Eye (tissue), 1 donor: ENCODE measurements at regions not wholly inside any gene's neighbourhood (a gene's known extent, or its start where the extent isn't known, plus 50 kb on each side); places are given as distances from the start of the nearest gene placed in this dataset.

ENCODE experiments used
- DNase-seq: peaks from one replicate; pipeline ENCODE4 v3.0.0-alpha.2; 2015

- DNase-seq: no peak
Observed at GRCh38 chr3:102605153-102605552, 170.3 kb downstream of the ZPLD1 start.

- DNase-seq: no peak
Observed at GRCh38 chr3:102608875-102609274, 174.1 kb downstream of the ZPLD1 start.

GRCh38 chr3:102614021-102614569 lies 179.3 kb downstream of the ZPLD1 start:
- no peak for DNase-seq

- no peak for DNase-seq
Observed at GRCh38 chr3:102614585-102614984, 179.8 kb downstream of the ZPLD1 start.

- no peak for DNase-seq
Observed at GRCh38 chr3:102617381-102617780, 182.6 kb downstream of the ZPLD1 start.

GRCh38 chr3:102619361-102619760 lies 184.5 kb downstream of the ZPLD1 start:
- DNase-seq: no peak

- DNase-seq: no peak
Observed at GRCh38 chr3:102629943-102630342, 195.1 kb downstream of the ZPLD1 start.

- no peak for DNase-seq
Observed at GRCh38 chr3:102630531-102630930, 195.7 kb downstream of the ZPLD1 start.

- DNase-seq: no peak
Observed at GRCh38 chr3:102643546-102643945, 208.7 kb downstream of the ZPLD1 start.

GRCh38 chr3:102646557-102646956 lies 211.7 kb downstream of the ZPLD1 start:
- no peak for DNase-seq

GRCh38 chr3:102660653-102661052 lies 225.8 kb downstream of the ZPLD1 start:
- DNase-seq: no peak

GRCh38 chr3:102661707-102662497 lies 227.1 kb downstream of the ZPLD1 start:
- DNase-seq: no peak

- no peak for DNase-seq
Observed at GRCh38 chr3:102662498-102662772, 227.6 kb downstream of the ZPLD1 start.

GRCh38 chr3:102664126-102664525 lies 229.3 kb downstream of the ZPLD1 start:
- DNase-seq: no peak

- DNase-seq: no peak
Observed at GRCh38 chr3:102665183-102665582, 230.4 kb downstream of the ZPLD1 start.

GRCh38 chr3:102668247-102668646 lies 233.4 kb downstream of the ZPLD1 start:
- DNase-seq: no peak

- DNase-seq: no peak
Observed at GRCh38 chr3:102670986-102671385, 236.2 kb downstream of the ZPLD1 start.

- DNase-seq: no peak
Observed at GRCh38 chr3:102672305-102672704, 237.5 kb downstream of the ZPLD1 start.

- DNase-seq: peak; percentile 95
Observed at GRCh38 chr3:102673271-102674115, 238.7 kb downstream of the ZPLD1 start.

- no peak for DNase-seq
Observed at GRCh38 chr3:102674284-102674683, 239.5 kb downstream of the ZPLD1 start.

GRCh38 chr3:102676424-102676823 lies 241.6 kb downstream of the ZPLD1 start:
- no peak for DNase-seq

- DNase-seq: no peak
Observed at GRCh38 chr3:102682741-102683140, 247.9 kb downstream of the ZPLD1 start.

GRCh38 chr3:102686792-102687191 lies 252.0 kb downstream of the ZPLD1 start:
- no peak for DNase-seq
